ENCODE measurements at regions not wholly inside any gene's neighbourhood (a gene's known extent, or its start where the extent isn't known, plus 50 kb on each side); places are given as distances from the start of the nearest gene placed in this dataset.

DNA sequence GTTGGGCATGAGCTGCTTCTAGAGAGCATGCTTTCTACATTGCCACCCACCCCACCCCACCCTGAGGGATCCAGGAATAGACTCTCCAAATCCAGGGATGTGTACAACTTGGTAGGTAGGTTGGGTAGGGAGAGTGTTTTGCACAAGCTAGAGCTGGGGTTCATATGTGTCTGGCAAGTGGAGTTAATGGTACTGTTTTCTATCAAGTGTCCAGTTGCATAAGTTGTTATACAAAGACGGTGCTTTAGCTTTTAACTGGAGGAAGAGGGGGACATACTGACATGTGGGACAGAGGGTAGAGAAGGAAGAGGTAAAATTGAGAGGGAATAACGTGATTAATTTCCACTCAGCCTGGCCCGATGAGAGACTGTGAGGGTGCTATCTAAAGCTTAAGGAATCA is 51.0 kb upstream of the TNC start:
- DNase-seq: no peak

DNA sequence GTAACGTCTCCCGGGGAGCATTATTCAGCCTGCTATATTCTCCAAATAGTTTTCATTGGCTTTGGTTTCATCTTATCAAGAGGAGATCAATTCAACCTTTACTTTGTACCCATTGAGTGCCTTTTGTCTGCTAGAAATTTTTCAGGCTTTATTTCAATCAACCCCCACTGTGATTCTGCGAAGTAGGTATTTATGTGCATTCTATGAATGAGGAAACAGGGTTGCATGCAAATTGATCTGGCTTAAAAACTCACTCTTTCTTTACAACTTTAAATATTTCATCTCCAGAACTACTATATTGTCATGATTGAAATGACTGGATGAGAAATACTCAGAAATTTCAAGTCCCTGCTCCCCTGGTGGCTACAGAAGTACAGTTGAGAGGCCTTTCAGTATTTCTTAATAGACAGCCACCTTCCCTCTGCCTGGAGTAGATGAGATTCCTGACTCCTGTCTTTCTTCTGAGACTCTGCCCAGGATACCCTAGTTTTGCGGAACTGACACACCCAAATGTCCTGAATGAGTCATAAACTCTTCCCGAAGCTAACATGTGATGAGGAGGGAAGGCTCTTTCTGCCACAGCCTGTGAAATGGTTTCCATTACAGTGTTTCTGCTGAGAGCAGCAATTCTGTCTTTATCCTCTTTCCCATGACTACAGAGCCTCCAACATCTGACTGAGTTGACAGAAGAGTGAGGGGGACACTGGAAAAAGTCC is 52.6 kb upstream of the TNC start:
- DNase-seq: no peak

DNA sequence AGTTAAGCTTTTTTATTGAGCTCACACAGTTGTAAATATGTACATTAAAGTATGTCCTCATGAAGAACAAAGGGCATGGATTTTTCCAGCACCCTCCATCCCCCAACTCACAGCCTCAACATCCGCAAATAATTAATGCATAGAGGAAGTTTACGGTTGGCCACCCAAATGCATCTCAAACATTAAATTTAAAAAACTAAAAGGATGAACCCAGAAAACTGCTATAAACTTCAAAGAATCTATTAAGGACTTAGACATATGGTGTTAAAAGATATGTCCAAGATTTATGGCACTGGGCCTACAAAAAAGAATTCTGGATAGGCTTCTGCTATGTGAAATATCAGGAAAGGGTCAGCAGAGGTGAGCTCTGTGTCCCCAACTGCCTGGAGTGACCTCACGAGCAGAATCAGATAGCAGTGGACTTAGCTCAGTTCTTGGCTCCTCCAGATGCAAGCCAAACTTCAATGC is 54.0 kb upstream of the TNC start:
- no peak for DNase-seq

DNA sequence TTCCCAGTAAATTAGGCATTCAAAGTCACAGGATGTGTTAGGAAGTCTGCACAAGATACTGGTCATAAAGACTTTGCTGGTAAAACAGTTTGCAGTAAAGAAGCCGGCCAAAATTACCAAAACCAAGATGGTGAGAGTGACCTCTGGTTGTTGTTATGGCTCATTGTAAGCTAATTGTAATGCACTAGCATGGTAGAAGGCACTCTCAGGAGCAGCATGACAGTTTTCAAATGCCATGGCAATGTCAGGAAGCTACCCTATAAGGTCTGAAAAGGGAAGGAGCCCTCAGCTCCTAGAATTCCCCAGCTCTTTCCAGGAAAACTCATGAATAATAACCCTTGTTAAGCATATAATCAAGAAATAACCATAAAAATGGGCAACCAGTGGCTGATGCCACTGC is 64.3 kb upstream of the TNC start:
- no peak for DNase-seq

DNA sequence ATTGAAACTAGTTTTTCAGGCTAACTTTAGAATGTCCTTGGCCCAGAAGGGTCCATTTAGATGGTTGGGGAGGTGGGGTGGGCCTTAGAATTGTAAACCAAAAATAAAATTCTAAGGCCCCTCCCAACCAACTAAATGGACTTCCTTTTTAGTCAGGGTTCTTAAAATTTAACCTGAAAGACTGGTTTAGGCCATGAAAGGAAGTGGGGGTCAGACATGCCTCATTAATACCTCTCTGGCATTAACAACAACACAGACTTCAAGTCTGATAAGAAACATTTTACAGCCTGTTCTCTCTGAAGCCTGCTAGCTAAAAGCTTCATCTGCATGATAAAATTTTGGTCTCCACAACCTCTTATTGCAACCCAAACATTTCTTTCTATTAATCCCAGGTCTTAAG is 65.5 kb upstream of the TNC start:
- DNase-seq: no peak

- no peak for DNase-seq
These were observed 71.7 kb upstream of the TNC start for GRCh38 chr9:115189686-115190085.

DNA sequence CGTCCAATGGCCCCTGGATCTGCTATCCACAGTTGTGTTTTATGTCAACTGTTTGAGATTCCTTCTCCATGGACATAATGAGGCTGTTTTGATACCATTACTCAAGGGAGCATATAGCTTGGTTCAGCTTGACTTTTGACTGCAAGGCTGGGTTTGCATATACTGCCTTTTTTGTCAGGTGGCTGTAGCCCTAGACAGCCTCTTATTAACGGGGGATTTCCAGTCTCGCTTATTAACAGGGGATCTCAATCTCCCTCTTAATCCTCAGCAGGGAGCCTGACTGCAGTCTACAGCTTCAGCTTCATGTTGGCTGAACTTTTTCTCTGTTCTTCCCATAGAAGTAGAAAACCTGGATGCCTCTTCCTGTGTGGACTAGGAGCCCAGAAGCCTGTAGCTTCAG is 73.7 kb upstream of the TNC start:
- DNase-seq: no peak

- no peak for DNase-seq
These were observed 74.3 kb upstream of the TNC start for GRCh38 chr9:115192280-115192679.

GRCh38 chr9:115192835-115193525 is 75.0 kb upstream of the TNC start:
- DNase-seq: no peak

DNA sequence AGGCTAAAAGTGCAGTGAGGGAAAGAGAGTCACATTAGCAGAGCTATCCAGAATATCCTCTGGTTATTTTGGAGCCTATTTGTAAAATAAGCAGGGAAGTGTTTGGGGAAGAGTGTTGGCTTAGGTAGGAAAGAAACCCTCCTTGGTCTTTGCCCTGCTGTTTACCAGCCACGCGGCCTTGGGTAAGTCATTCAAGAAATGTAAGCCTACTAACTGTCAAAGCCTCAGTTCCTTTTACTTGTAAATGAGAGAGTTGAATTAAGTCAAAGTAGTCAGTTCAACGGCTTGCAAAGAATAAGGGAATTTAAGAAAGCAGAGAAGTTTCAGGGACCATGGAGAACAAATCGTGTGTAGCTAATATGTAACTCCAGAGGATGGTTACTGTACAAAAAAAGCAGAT is 75.8 kb upstream of the TNC start:
- no peak for DNase-seq

DNA sequence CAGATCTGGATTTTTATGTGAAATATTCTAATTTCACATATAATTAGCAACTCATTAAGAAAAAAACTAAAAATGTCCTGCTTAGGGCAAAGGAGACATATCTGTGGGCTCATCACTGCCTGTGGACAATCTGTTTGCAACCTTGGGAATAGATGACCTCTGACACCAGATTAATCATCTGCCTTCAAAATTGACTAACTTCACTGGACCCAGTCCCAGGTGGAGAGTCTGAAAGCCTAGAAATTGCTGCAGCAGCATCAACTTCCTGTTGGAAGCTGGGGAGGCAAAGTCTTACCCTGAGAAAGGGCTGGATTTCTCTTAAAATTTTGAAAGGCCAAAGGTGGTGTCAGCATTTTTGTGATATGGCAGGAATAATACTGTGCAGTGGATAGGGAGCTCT is 76.3 kb upstream of the TNC start:
- DNase-seq: no peak

DNA sequence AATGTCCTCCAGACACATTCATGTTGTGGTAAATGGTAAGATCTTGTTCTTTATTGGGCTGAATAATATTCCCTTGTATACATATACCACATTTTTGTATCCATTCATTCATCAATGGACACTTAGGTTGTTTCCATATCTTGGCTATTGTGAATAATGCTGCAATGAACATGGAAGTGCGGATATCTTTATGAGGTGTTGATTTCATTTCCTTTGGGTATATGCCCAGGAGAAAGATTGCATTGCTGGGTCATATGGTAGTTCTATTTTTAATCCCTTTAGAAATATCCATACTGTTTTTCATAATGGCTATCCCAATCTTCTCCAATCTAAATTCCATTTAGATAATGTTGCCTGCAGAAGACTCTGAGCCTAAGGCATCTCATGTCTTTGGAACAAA is 78.0 kb upstream of the TNC start:
- DNase-seq: no peak

- DNase-seq: no peak
These were observed 79.0 kb upstream of the TNC start for GRCh38 chr9:115196919-115197318.

- no peak for DNase-seq
These were observed 80.0 kb upstream of the TNC start for GRCh38 chr9:115198001-115198400.

DNA sequence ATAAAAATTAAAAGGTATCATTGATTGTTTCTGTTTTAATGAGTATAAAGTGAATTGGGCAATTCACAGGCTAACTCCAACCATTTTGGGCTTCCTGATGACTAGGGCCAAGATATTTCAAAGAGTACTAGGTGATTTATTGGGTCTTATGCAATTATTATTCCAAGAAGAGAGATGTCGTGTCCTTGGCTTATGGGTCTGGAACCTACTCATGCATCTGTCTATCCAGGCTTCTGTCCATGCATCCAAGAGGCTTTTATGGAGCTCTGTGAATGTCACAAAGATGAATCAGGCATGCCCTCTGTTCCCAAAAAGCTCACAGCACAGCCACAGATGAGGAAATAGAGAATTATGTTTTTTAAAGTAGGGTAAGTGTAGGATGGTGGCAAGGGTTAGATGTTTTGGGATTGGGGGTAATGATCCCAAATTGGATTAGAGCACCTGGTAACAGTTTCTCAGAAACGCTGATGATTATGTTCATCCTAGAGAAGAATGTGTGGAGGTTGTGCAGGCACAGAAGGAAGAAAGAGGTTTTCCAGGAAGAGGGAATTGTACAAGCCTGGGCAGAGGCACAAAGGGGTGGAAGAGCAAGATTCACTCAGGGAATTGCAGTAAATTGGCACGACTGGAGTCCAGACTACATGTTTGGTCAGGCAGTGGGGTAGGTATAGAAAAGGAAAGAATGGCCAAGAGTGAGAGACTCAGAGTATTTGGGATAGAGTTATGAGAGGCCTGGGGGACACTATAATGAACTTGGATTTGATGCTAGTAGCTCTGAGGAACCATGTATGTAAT is 83.0 kb upstream of the TNC start:
- DNase-seq: no peak

DNA sequence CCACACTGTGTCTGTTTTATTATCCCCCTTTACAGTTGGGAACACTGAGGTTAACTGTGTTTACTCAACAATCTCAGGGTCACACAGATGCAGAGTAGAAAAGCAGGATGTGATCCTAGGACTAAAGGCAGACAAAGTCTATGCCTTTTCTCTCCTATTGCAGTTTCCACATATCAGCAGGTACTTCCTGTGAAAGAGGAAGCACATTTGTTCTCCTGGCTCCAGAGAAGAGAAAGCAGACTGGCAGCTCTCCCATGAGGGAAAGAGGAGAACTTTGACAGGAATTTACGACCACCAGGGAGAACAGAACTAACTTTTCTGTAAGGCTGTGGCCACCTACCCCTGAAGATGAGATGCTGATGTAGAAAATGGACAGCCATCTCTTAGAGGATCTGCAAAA is 84.2 kb upstream of the TNC start:
- no peak for DNase-seq

GRCh38 chr9:115202960-115203751 is 85.2 kb upstream of the TNC start:
- DNase-seq: no peak

DNA sequence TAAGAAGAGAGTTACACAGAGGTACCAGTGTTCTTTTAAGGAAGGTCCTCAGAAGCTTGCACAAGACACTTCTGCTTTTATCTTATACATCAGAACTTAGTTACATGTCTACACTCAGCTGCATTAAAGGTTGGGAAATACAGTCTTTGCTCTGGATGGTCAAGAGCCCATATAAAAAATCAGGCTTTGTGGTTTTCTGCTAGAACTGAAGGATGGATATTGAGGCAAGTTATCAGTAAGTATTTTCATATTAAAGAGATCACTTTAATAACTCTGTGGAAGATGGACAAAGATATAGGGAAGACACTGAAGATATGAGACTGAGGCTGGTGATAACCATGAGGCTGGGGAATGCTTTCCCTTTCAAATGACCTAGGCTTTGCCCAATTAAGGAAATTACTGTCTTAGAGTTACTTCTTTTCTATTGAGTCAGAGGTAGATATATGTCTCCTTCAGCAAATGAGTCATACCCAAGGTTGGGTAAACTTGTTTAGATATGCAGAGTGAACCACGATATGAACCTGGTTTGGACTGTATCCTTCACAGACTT is 87.0 kb upstream of the TNC start:
- no peak for DNase-seq

GRCh38 chr9:115207003-115207836 is 89.3 kb upstream of the TNC start:
- DNase-seq: no peak

DNA sequence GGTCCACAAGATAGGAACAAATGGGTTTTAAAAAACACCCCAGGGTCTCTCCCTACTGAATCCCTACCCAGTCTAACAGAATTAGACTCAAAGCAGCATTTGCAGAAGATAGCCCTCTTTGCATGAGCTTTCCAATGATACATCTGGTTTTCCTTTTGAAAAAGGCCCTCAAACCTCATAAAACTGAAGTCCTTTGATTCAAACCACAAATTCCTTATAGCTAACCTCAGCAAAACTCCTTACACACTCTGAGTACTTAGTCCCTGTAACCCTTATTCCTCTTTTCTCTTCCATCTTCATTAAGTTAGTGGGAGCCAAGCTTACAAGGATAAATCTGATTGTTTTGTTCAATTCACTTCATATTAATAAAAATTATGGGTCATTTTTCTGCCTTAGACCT is 90.5 kb upstream of the TNC start:
- DNase-seq: no peak

GRCh38 chr9:115209601-115210306 is 91.8 kb upstream of the TNC start:
- no peak for DNase-seq
